ENCODE measurements at regions not wholly inside any gene's neighbourhood (a gene's known extent, or its start where the extent isn't known, plus 50 kb on each side); places are given as distances from the start of the nearest gene placed in this dataset.

GRCh38 chr7:142477079-142477651 is 219.3 kb upstream of the PRSS58 start:
- intact Hi-C loops (cut with DNase I) = no loop called here
- Histone ChIP-seq H3K4me1 (replicated peaks in 1 of 2) (no peaks in the 10 kb centered on the region), H3K27me3 (no peaks in the 10 kb centered on the region), H3K36me3 (replicated peaks in 1 of 2) (no peaks in the 10 kb centered on the region), H3K9me3 (replicated peaks in 1 of 3) (no peaks in the 10 kb centered on the region), H3K4me3 (no peak overlapping the region), H3K27ac (no peak overlapping the region)
- no peak for TF ChIP-seq CTCF (IDR thresholded peaks at IDR 0.05)
- no peak for TF ChIP-seq POLR2A (IDR thresholded peaks at IDR 0.05)
- WGBS, 4 donors = 55 to 66% (median 61%) methylated on average over 2 to 3 of the region's 3 CpGs
- no peak for DNase-seq

- TF ChIP-seq CTCF (IDR thresholded peaks at IDR 0.05) = no peak
- no peak for TF ChIP-seq POLR2A (IDR thresholded peaks at IDR 0.05)
- Histone ChIP-seq H3K27ac (no peak overlapping the region), H3K4me3 (no peak overlapping the region), H3K36me3 (replicated peaks in 1 of 2) (no peaks in the 10 kb centered on the region), H3K9me3 (replicated peaks in 1 of 3) (no peaks in the 10 kb centered on the region), H3K27me3 (no peaks in the 10 kb centered on the region), H3K4me1 (replicated peaks in 1 of 2) (no peaks in the 10 kb centered on the region)
- no peak for DNase-seq
- intact Hi-C loops (cut with DNase I) = no loop called here
- 80 to 96% (median 84%) methylated on average over 2 of the region's 2 CpGs for WGBS, 4 donors
Observed at GRCh38 chr7:142476077-142476476, 218.2 kb upstream of the PRSS58 start.

GRCh38 chr7:142471820-142472219 is 214.0 kb upstream of the PRSS58 start:
- WGBS, 4 donors = 0 to 42% (median 17%) methylated on average over 1 of the region's 1 CpG
- Histone ChIP-seq H3K27ac (no peak overlapping the region), H3K27me3 (no peaks in the 10 kb centered on the region), H3K9me3 (replicated peaks in 1 of 3) (no peaks in the 10 kb centered on the region), H3K4me1 (replicated peaks in 1 of 2) (no peaks in the 10 kb centered on the region), H3K36me3 (replicated peaks in 1 of 2) (no peaks in the 10 kb centered on the region), H3K4me3 (no peak overlapping the region)
- TF ChIP-seq POLR2A (IDR thresholded peaks at IDR 0.05) (no peak), CTCF (IDR thresholded peaks at IDR 0.05) (no peak)
- intact Hi-C loops (cut with DNase I) = no loop called here
- DNase-seq = no peak

- Histone ChIP-seq H3K9me3 (replicated peaks in 1 of 3) (no peaks in the 10 kb centered on the region), H3K36me3 (replicated peaks in 1 of 2) (no peaks in the 10 kb centered on the region), H3K27me3 (no peaks in the 10 kb centered on the region), H3K4me1 (replicated peaks in 1 of 2) (no peaks in the 10 kb centered on the region), H3K4me3 (no peak overlapping the region), H3K27ac (no peak overlapping the region)
- 60 to 97% (median 71%) methylated on average over 2 of the region's 2 CpGs for WGBS, 4 donors
- TF ChIP-seq CTCF (IDR thresholded peaks at IDR 0.05) = no peak
- DNase-seq = no peak
- intact Hi-C loops (cut with DNase I) = no loop called here
Observed at GRCh38 chr7:142470544-142470830, 212.6 kb upstream of the PRSS58 start.
